Gastroesophageal sphincter (tissue), 4 donors: ENCODE measurements at regions not wholly inside any gene's neighbourhood (a gene's known extent, or its start where the extent isn't known, plus 50 kb on each side); places are given as distances from the start of the nearest gene placed in this dataset.

ENCODE experiments used
- ATAC-seq: fragments of 150-250 bp; one replicate; pipeline ENCODE4 v1.9.1; 2016; ENCODE audit warnings: mild to moderate bottlenecking, moderate library complexity
- H3K27ac ChIP-seq, 4 donors: fragments of 200-600 bp; sonication (generic) in 3 of 4; 1 replicate in 3 of 4; 2 replicates in 1 of 4; pipeline ENCODE4 v1.5.1; 2016 to 2019
- H3K27me3 ChIP-seq: fragments of 200-600 bp; sonication (generic); one replicate; pipeline ENCODE4 v1.5.1; 2019
- H3K36me3 ChIP-seq, 2 donors: fragments of 200-600 bp; sonication (generic); one replicate each; pipeline ENCODE4 v1.5.1; 2019; ENCODE audit warnings: control low read depth in 1 of 2
- H3K4me1 ChIP-seq, 3 donors: fragments of 200-600 bp; sonication (generic); 1 replicate in 2 of 3; 2 replicates in 1 of 3; pipeline ENCODE4 v1.5.1; 2016 to 2019; ENCODE audit warnings: control low read depth in 2 of 3
- H3K4me3 ChIP-seq, 2 donors: fragments of 200-600 bp; sonication (generic); one replicate each; pipeline ENCODE4 v1.5.1; 2019; ENCODE audit warnings: mild to moderate bottlenecking in 1 of 2, moderate library complexity in 1 of 2
- H3K9me3 ChIP-seq, 3 donors: fragments of 200-600 bp; sonication (generic); one replicate each; pipeline ENCODE4 v1.5.1; 2017 to 2019; ENCODE audit warnings: control low read depth in 2 of 3
- CTCF ChIP-seq, 4 experiments: fragments of 200-600 bp in 2 of 4; fragments of 450-650 bp in 2 of 4; sonication (generic) in 1 of 4; IDR thresholded peaks; one replicate each; pipeline ENCODE4 v1.5.1; 2017 to 2019; ENCODE audit warnings: antibody characterized with exemption in 4 of 4, mild to moderate bottlenecking in 2 of 4, moderate library complexity in 2 of 4
- EP300 ChIP-seq: sonication (generic); formaldehyde crosslinking; IDR thresholded peaks from one replicate; pipeline ENCODE4 v1.6.1; 2017; ENCODE audit warnings: antibody characterized with exemption, mild to moderate bottlenecking
- POLR2A ChIP-seq, 2 donors: fragments of 450-650 bp; IDR thresholded peaks; one replicate each; pipeline ENCODE4 v1.6.1; 2017; ENCODE audit warnings: antibody characterized with exemption in 2 of 2, mild to moderate bottlenecking in 2 of 2, moderate library complexity in 1 of 2
- POLR2AphosphoS5 ChIP-seq: sonication (generic); formaldehyde crosslinking; IDR thresholded peaks from one replicate; pipeline ENCODE4 v1.6.1; 2017; ENCODE audit warnings: antibody characterized with exemption
- WGBS, 2 donors: methylation state at CpG; one replicate each; pipeline ENCODE4 v1.1.5; 2018; ENCODE audit warnings: low coverage in 1 of 2; 5-methylcytosine and 5-hydroxymethylcytosine counted together

GRCh38 chr3:103926936-103927335 lies 1439.8 kb upstream of the ALCAM start:
- no peak for ATAC-seq
- WGBS, 2 donors, result 87 to 100% methylated on average over 2 to 12 of the region's 12 CpGs
- Histone ChIP-seq H3K27me3 (no peaks in the 10 kb centered on the region), H3K36me3 (no peaks in the 10 kb centered on the region), H3K9me3 (no peaks in the 10 kb centered on the region), H3K4me1 (no peaks in the 10 kb centered on the region), H3K4me3 (no peak overlapping the region), H3K27ac (no peak overlapping the region)
- no peak for TF ChIP-seq EP300

GRCh38 chr3:103927896-103928295 lies 1438.8 kb upstream of the ALCAM start:
- Histone ChIP-seq H3K4me3 (no peak overlapping the region), H3K4me1 (no peaks in the 10 kb centered on the region), H3K27me3 (no peaks in the 10 kb centered on the region), H3K27ac (no peak overlapping the region), H3K9me3 (peaks cover 0 to 4% (median 0%) of the 10 kb centered on the region in 3 donors), H3K36me3 (no peaks in the 10 kb centered on the region)
- ATAC-seq, result no peak
- 69 to 86% methylated on average over 1 of the region's 1 CpG for WGBS, 2 donors
- TF ChIP-seq CTCF (IDR thresholded peaks at IDR 0.05), result no peak
- no peak for TF ChIP-seq EP300
- no peak for TF ChIP-seq POLR2A (IDR thresholded peaks at IDR 0.05)
- TF ChIP-seq POLR2AphosphoS5, result no peak

GRCh38 chr3:103937094-103937493 lies 1429.6 kb upstream of the ALCAM start:
- H3K4me3 ChIP-seq, result no peak overlapping the region
- H3K27me3 ChIP-seq, result no peaks in the 10 kb centered on the region
- H3K4me1 ChIP-seq, result no peaks in the 10 kb centered on the region
- H3K9me3 ChIP-seq, result peaks cover 0 to 7% (median 0%) of the 10 kb centered on the region in 3 donors
- H3K36me3 ChIP-seq, result no peaks in the 10 kb centered on the region
- no peak for ATAC-seq
- no peak for TF ChIP-seq CTCF (IDR thresholded peaks at IDR 0.05)
- no peak for TF ChIP-seq POLR2A (IDR thresholded peaks at IDR 0.05)
- no peak for TF ChIP-seq POLR2AphosphoS5
- TF ChIP-seq EP300, result no peak
- no peak overlapping the region for H3K27ac ChIP-seq

- Histone ChIP-seq H3K9me3 (no peaks in the 10 kb centered on the region), H3K27ac (no peak overlapping the region), H3K4me3 (no peak overlapping the region), H3K27me3 (no peaks in the 10 kb centered on the region), H3K36me3 (no peaks in the 10 kb centered on the region), H3K4me1 (no peaks in the 10 kb centered on the region)
- no peak for TF ChIP-seq EP300
- TF ChIP-seq POLR2A (IDR thresholded peaks at IDR 0.05), result no peak
- no peak for TF ChIP-seq CTCF (IDR thresholded peaks at IDR 0.05)
- TF ChIP-seq POLR2AphosphoS5, result no peak
- 54 to 100% methylated on average over 1 to 2 of the region's 2 CpGs for WGBS, 2 donors
- ATAC-seq, result no peak
Observed at GRCh38 chr3:103947062-103947461, 1419.6 kb upstream of the ALCAM start.

- no peak for ATAC-seq
- Histone ChIP-seq H3K4me1 (no peaks in the 10 kb centered on the region), H3K4me3 (no peak overlapping the region), H3K36me3 (no peaks in the 10 kb centered on the region), H3K27me3 (no peaks in the 10 kb centered on the region), H3K27ac (no peak overlapping the region), H3K9me3 (no peaks in the 10 kb centered on the region)
- TF ChIP-seq POLR2AphosphoS5 (no peak), CTCF (IDR thresholded peaks at IDR 0.05) (no peak), EP300 (no peak), POLR2A (IDR thresholded peaks at IDR 0.05) (no peak)
- 11 to 15% methylated on average over 1 of the region's 1 CpG for WGBS, 2 donors
Observed at GRCh38 chr3:103949693-103950092, 1417.0 kb upstream of the ALCAM start.

GRCh38 chr3:103950676-103951075 lies 1416.0 kb upstream of the ALCAM start:
- WGBS, 2 donors, result 68 to 89% methylated on average over 3 of the region's 3 CpGs
- ATAC-seq, result no peak
- TF ChIP-seq CTCF (IDR thresholded peaks at IDR 0.05), result no peak
- TF ChIP-seq POLR2A (IDR thresholded peaks at IDR 0.05), result no peak
- TF ChIP-seq POLR2AphosphoS5, result no peak
- no peak for TF ChIP-seq EP300

More at GRCh38 chr3:103950676-103951075, 1416.0 kb upstream of the ALCAM start:
- Histone ChIP-seq H3K36me3 (no peaks in the 10 kb centered on the region), H3K4me1 (no peaks in the 10 kb centered on the region), H3K4me3 (no peak overlapping the region), H3K9me3 (no peaks in the 10 kb centered on the region), H3K27me3 (no peaks in the 10 kb centered on the region), H3K27ac (no peak overlapping the region)
